Neural crest cell (in vitro differentiated cells): ENCODE measurements at regions not wholly inside any gene's neighbourhood (a gene's known extent, or its start where the extent isn't known, plus 50 kb on each side); places are given as distances from the start of the nearest gene placed in this dataset.

ENCODE experiments used
- DNase-seq: peaks from one replicate; pipeline ENCODE4 v3.0.0; 2021; ENCODE audit warnings: low read depth, mixed read lengths, low spot score
- H3K27ac Mint-ChIP-seq: one replicate; pipeline ENCODE4 v1.8.0; 2021; ENCODE audit warnings: mild to moderate bottlenecking, mixed read lengths; ENCODE audit not compliant: unreplicated experiment
- H3K27me3 Mint-ChIP-seq: 2 replicates; pipeline ENCODE4 v1.8.0; 2021; ENCODE audit warnings: low read depth, mild to moderate bottlenecking, mixed read lengths
- H3K36me3 Mint-ChIP-seq: 2 replicates; pipeline ENCODE4 v1.8.0; 2021; ENCODE audit warnings: low read depth, mild to moderate bottlenecking, mixed read lengths
- H3K4me1 Mint-ChIP-seq: 2 replicates; pipeline ENCODE4 v1.8.0; 2021; ENCODE audit warnings: mixed read lengths
- H3K4me3 Mint-ChIP-seq: one replicate; pipeline ENCODE4 v1.8.0; 2021; ENCODE audit warnings: mild to moderate bottlenecking, mixed read lengths
- H3K9me3 Mint-ChIP-seq: 2 replicates; pipeline ENCODE4 v1.8.0; 2021; ENCODE audit warnings: mixed read lengths
- CTCF ChIP-seq: fragments of 200-600 bp; sonication (generic); conservative IDR thresholded peaks from 2 replicates; pipeline ENCODE4 v1.5.0; 2021; ENCODE audit warnings: antibody characterized with exemption, mild to moderate bottlenecking

GRCh38 chr4:23697001-23697528 is 192.8 kb downstream of the PPARGC1A start:
- peaks cover 4% of the 10 kb centered on the region for H3K4me1 Mint-ChIP-seq
- no peak overlapping the region for H3K4me3 Mint-ChIP-seq
- no peak for DNase-seq
- no peaks in the 10 kb centered on the region for H3K36me3 Mint-ChIP-seq
- no peaks in the 10 kb centered on the region for H3K9me3 Mint-ChIP-seq
- no peak for TF ChIP-seq CTCF
- no peaks in the 10 kb centered on the region for H3K27me3 Mint-ChIP-seq
- no peak overlapping the region for H3K27ac Mint-ChIP-seq

- no peaks in the 10 kb centered on the region for H3K27me3 Mint-ChIP-seq
Measured at GRCh38 chr4:23686169-23686897, 203.5 kb downstream of the PPARGC1A start.

GRCh38 chr4:23685471-23685870 is 204.4 kb downstream of the PPARGC1A start:
- no peak overlapping the region for H3K27ac Mint-ChIP-seq
- peaks cover 10% of the 10 kb centered on the region for H3K9me3 Mint-ChIP-seq
- H3K36me3 Mint-ChIP-seq = peaks cover 6% of the 10 kb centered on the region
- no peak overlapping the region for H3K4me3 Mint-ChIP-seq
- TF ChIP-seq CTCF = no peak
- no peaks in the 10 kb centered on the region for H3K27me3 Mint-ChIP-seq
- peaks cover 4% of the 10 kb centered on the region for H3K4me1 Mint-ChIP-seq
- DNase-seq = no peak

More at GRCh38 chr4:23686169-23686897, 203.5 kb downstream of the PPARGC1A start:
- H3K36me3 Mint-ChIP-seq = peaks cover 6% of the 10 kb centered on the region
- DNase-seq = no peak
- no peak overlapping the region for H3K4me3 Mint-ChIP-seq
- peaks cover 10% of the 10 kb centered on the region for H3K9me3 Mint-ChIP-seq
- H3K27ac Mint-ChIP-seq = no peak overlapping the region
- H3K4me1 Mint-ChIP-seq = peaks cover 4% of the 10 kb centered on the region
- no peak for TF ChIP-seq CTCF

- H3K4me3 Mint-ChIP-seq = no peak overlapping the region
- peaks cover 3% of the 10 kb centered on the region for H3K9me3 Mint-ChIP-seq
- no peak for DNase-seq
- H3K4me1 Mint-ChIP-seq = peaks cover 4% of the 10 kb centered on the region
- no peaks in the 10 kb centered on the region for H3K36me3 Mint-ChIP-seq
- no peak for TF ChIP-seq CTCF
- no peaks in the 10 kb centered on the region for H3K27me3 Mint-ChIP-seq
- no peak overlapping the region for H3K27ac Mint-ChIP-seq
Measured at GRCh38 chr4:23680671-23681518, 209.0 kb downstream of the PPARGC1A start.

GRCh38 chr4:23674694-23675093 is 215.2 kb downstream of the PPARGC1A start:
- TF ChIP-seq CTCF = no peak
- Mint-ChIP-seq H3K4me1 (no peaks in the 10 kb centered on the region), H3K27ac (no peak overlapping the region), H3K27me3 (no peaks in the 10 kb centered on the region), H3K36me3 (no peaks in the 10 kb centered on the region), H3K9me3 (no peaks in the 10 kb centered on the region), H3K4me3 (no peak overlapping the region)
- no peak for DNase-seq
